Large intestine (tissue), 3 donors: ENCODE measurements at regions not wholly inside any gene's neighbourhood (a gene's known extent, or its start where the extent isn't known, plus 50 kb on each side); places are given as distances from the start of the nearest gene placed in this dataset.

ENCODE experiments used
- DNase-seq, 2 donors: peaks; one replicate each; pipeline versions ENCODE4 v3.0.0 to v3.0.0-alpha.2; 2013
- H3K27ac ChIP-seq: one replicate; pipeline ENCODE4 v1.5.1; 2013; ENCODE audit warnings: low read length
- H3K27me3 ChIP-seq: 2 replicates; pipeline ENCODE4 v1.6.1; 2013; ENCODE audit warnings: low read length; ENCODE audit not compliant: control insufficient read depth, insufficient read depth
- H3K36me3 ChIP-seq: 2 replicates; pipeline ENCODE4 v1.6.1; 2013; ENCODE audit warnings: low read length; ENCODE audit not compliant: control insufficient read depth, insufficient read depth
- H3K4me1 ChIP-seq: one replicate; pipeline ENCODE4 v1.6.1; 2013; ENCODE audit warnings: low read length; ENCODE audit not compliant: control insufficient read depth, insufficient read depth
- H3K4me3 ChIP-seq: one replicate; pipeline ENCODE4 v1.5.1; 2013; ENCODE audit warnings: low read length
- H3K9me3 ChIP-seq: one replicate; pipeline ENCODE4 v1.6.1; 2013; ENCODE audit warnings: mild to moderate bottlenecking, low read depth, low read length, moderate library complexity; ENCODE audit not compliant: control insufficient read depth
- WGBS: methylation state at CpG from one replicate; pipeline ENCODE4 v1.1.5; 2013; ENCODE audit warnings: low lambda C conversion rate; ENCODE audit not compliant: insufficient coverage; 5-methylcytosine and 5-hydroxymethylcytosine counted together

DNA sequence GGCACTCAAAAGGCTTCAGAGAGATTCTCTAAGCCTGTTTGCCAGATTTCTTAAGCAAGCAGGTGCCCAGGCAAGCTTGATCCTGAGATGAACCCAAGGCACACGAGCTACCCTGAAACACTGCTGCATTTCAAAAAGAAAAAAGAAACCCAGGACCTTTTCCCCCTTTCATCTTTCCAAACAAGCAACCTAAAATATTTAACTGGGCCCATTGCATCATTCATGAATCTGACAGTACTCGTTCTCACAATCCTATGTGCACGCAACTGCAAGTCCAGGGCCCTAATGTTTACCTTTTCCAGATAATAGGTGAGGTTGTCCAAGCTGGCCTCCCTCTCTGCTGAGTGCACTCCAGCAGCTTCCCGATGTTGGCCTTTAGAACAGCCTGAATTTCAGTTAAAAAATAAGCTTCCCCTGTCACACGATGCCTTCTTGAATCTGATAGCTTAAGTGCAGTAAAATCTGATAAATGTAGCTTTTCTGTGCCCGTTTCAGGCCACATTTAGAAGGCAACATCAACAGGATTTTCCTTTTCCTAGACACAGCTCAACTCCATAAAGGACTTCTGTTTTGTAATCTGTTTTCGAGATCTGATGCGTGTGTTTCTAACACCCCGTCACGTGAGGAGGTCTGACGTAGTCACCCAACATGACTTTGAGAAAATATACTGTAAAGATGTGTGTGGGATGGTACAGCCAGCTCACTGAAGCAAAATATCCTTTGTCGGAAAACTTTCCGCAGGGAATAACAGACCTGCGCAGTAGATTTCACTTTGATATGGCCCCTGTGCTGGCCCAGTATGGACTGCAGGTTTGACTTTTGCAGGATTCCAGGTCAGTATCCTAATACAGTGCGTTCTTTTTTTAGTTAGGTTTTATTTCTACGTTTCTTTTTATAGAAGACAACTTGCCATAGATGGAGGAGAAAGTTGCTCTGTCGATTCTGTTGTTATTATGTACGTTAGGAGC, 55.1 kb upstream of the RASA2 start:
- WGBS = 100% methylated on average over 1 of the region's 18 CpGs
- Histone ChIP-seq H3K9me3 (no peaks in the 10 kb centered on the region), H3K4me1 (peaks cover 14% of the 10 kb centered on the region)

DNA sequence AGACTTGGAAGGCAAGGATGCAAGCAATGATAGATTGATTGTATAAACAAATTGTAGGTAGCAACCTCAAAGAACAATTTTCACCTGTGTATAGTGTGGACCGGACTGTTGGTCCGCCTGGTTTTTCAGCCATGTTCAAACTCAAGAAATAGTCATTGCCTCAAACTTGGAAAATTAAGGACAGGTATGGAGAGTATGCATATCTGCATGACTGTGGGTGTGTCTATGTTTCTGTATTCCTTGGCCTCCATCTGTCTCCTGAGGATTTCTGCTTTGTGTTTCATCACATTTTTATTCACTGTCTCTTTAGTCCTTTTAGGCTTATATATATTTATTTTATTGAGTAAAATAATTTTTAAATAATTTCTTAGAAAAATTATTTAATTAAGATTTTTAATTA, 53.9 kb upstream of the RASA2 start:
- H3K27ac ChIP-seq = no peak overlapping the region
- DNase-seq = no peak
- H3K9me3 ChIP-seq = no peaks in the 10 kb centered on the region
- H3K4me1 ChIP-seq = peaks cover 17% of the 10 kb centered on the region
- no CpG with 5 or more reads among the region's 2 CpGs for WGBS
- H3K27me3 ChIP-seq = no peaks in the 10 kb centered on the region
- peaks cover 39% of the 10 kb centered on the region for H3K36me3 ChIP-seq
- no peak overlapping the region for H3K4me3 ChIP-seq

More for the DNA sequence above, 55.1 kb upstream of the RASA2 start:
- DNase-seq = no peak
- Histone ChIP-seq H3K36me3 (peaks cover 46% of the 10 kb centered on the region), H3K27ac (peak overlapping the region; percentile 30), H3K4me3 (no peak overlapping the region), H3K27me3 (no peaks in the 10 kb centered on the region)

DNA sequence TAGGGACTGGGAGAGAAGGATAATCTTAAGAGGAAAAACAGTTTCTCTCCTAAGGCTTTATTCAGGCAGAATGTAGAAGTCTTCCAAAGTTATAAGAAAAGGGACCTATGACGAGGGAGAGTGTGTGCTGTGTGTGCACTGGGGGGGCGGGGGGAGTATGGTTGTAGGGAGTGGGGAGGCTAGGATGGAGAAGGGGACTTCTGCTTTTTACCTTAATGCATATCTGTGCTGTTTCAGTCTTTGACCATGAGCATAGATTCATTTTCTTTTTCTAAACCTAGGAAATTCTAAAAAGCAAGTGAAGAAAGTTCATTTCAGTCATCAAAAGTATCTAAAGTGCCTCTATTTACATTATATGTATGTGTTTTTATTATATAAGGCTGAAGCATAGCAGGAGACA, 52.6 kb upstream of the RASA2 start:
- no peaks in the 10 kb centered on the region for H3K9me3 ChIP-seq

DNA sequence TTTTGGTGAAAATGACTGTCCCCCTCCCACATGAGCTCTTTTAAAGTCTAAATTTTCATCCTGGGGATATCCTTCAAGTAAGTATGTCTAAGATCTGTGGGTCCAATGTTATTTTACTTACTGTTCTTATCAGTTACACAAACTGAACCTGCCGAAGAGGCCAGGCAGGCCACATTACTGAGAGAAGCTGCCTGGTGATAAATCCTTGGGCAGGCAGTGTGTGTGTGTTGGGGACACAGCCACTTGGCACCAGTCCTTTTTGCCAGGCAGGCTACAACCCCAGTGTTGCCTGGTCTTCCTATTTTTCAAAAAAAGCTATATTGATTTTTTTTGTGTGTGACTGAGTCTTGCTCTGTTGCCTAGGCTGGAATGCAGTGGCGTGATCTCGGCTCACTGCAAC, 50.6 kb upstream of the RASA2 start:
- no CpG with 5 or more reads among the region's 3 CpGs for WGBS
- Histone ChIP-seq H3K27ac (peak overlapping the region; percentile 65), H3K27me3 (no peaks in the 10 kb centered on the region), H3K36me3 (peaks cover 27% of the 10 kb centered on the region), H3K4me3 (no peak overlapping the region), H3K4me1 (peaks cover 14% of the 10 kb centered on the region), H3K9me3 (no peaks in the 10 kb centered on the region)
- peak in 1 of 2 donors; percentile 42 for DNase-seq

More for the DNA sequence above, 52.6 kb upstream of the RASA2 start:
- no CpG with 5 or more reads among the region's 2 CpGs for WGBS
- Histone ChIP-seq H3K27me3 (no peaks in the 10 kb centered on the region), H3K36me3 (peaks cover 38% of the 10 kb centered on the region), H3K4me1 (peaks cover 16% of the 10 kb centered on the region), H3K4me3 (no peak overlapping the region), H3K27ac (no peak overlapping the region)
- no peak for DNase-seq
